Adrenal gland (tissue), 9 donors: ENCODE measurements at regions not wholly inside any gene's neighbourhood (a gene's known extent, or its start where the extent isn't known, plus 50 kb on each side); places are given as distances from the start of the nearest gene placed in this dataset.

Experiments
- DNase-seq, 7 donors: peaks; one replicate each; pipeline ENCODE4 v3.0.0-alpha.2; 2019 to 2020
- H3K27ac ChIP-seq, 5 donors: fragments of 200-600 bp; sonication (generic) in 4 of 5; 1 replicate in 3 of 5; 2 replicates in 2 of 5; pipeline versions ENCODE4 v1.5.1 to v1.8.0; 2016 to 2020; ENCODE audit warnings: mild to moderate bottlenecking in 1 of 5
- H3K27me3 ChIP-seq: fragments of 200-600 bp; 2 replicates; pipeline ENCODE4 v1.8.0; 2021
- H3K36me3 ChIP-seq, 2 donors: fragments of 200-600 bp; replicated peaks in 1 of 2; 1 replicate in 1 of 2; 2 replicates in 1 of 2; pipeline versions ENCODE4 v1.5.1 to v1.8.0; 2018 to 2022
- H3K4me1 ChIP-seq, 2 donors: fragments of 200-600 bp; replicated peaks in 1 of 2; 1 replicate in 1 of 2; 2 replicates in 1 of 2; pipeline versions ENCODE4 v1.5.1 to v1.8.0; 2018 to 2021
- H3K4me3 ChIP-seq, 4 donors: fragments of 200-600 bp; sonication (generic) in 3 of 4; one replicate each; pipeline ENCODE4 v1.5.1; 2016 to 2018
- H3K9me3 ChIP-seq, 3 donors: fragments of 200-600 bp; sonication (generic) in 1 of 3; replicated peaks in 1 of 3; 1 replicate in 2 of 3; 2 replicates in 1 of 3; pipeline versions ENCODE4 v1.5.1 to v1.8.0; 2016 to 2021
- POLR2A ChIP-seq, 2 donors: fragments of 450-650 bp; IDR thresholded peaks; one replicate each; pipeline ENCODE4 v1.6.1; 2017; ENCODE audit warnings: antibody characterized with exemption in 2 of 2, mild to moderate bottlenecking in 2 of 2, moderate library complexity in 1 of 2
- WGBS, 4 donors: extraction: QIAGEN DNeasy Blood & Tissue Kit in 2 of 4; methylation state at CpG; one replicate each; pipeline versions ENCODE4 v1.1.5 to v1.1.7; 2013 to 2017; 5-methylcytosine and 5-hydroxymethylcytosine counted together
- intact Hi-C, 2 donors: fragments of 100-400 bp; cut with DNase I; formaldehyde crosslinking; loops; one replicate each; pipeline versions ENCODE4 v1.14.1 to v1.15.0; 2022 to 2023
- TF ChIP-seq, protein P1 (sequence below), 6 experiments: fragments of 450-650 bp in 4 of 6; fragments of 200-600 bp in 2 of 6; sonication (generic) in 1 of 6; IDR thresholded peaks; 1 replicate in 5 of 6; 2 replicates in 1 of 6; pipeline versions ENCODE4 v1.5.1 to v1.8.0; 2016 to 2021; ENCODE audit warnings: antibody characterized with exemption in 6 of 6, mild to moderate bottlenecking in 2 of 6, moderate library complexity in 1 of 6
- donor health status: healthy with polysubstance abuse.
- donor health status: Bipolar disorder and iron deficiency.
- donor health status: DM: yes; HTN: yes; CAD: no.
- donor health status: DM: no; HTN: no; CAD: no.
- donor health status: DM: no; HTN: no; CAD: no.

DNA sequence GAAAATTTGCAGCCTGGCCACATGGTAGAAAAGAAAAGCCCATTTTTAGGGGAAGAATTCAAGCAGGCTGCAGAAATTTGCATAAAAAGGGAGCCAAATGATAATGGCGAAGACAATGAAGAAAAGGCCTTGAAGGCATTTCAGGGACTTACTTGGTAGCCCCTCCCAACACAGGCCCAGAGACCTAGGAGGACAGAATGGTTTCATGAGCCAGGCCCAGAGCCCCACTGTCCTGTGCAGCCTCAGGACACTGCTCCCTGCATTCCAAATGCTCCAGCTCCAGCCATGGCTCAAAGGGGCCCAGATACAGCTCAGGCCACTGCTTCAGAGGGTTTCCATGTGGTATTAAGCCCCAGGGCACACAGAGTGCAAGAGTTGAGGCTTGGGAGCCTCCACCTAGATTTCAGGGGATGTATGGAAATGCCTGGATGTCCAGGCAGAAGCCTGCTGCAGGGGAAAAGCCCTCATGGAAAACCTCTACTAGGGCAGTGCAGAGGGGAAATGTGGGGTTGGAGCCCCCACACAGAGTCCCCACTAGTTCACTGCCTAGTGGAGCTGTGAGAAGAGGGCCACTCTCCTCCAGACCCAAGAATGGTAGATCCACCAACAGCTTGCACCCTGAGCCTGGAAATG is 271.7 kb upstream of the KLF3 start:
- 94 to 100% (median 99%) methylated on average over 1 of the region's 1 CpG for WGBS, 4 donors
- no peak for TF ChIP-seq POLR2A (IDR thresholded peaks at IDR 0.05)
- TF ChIP-seq, protein P1, sequence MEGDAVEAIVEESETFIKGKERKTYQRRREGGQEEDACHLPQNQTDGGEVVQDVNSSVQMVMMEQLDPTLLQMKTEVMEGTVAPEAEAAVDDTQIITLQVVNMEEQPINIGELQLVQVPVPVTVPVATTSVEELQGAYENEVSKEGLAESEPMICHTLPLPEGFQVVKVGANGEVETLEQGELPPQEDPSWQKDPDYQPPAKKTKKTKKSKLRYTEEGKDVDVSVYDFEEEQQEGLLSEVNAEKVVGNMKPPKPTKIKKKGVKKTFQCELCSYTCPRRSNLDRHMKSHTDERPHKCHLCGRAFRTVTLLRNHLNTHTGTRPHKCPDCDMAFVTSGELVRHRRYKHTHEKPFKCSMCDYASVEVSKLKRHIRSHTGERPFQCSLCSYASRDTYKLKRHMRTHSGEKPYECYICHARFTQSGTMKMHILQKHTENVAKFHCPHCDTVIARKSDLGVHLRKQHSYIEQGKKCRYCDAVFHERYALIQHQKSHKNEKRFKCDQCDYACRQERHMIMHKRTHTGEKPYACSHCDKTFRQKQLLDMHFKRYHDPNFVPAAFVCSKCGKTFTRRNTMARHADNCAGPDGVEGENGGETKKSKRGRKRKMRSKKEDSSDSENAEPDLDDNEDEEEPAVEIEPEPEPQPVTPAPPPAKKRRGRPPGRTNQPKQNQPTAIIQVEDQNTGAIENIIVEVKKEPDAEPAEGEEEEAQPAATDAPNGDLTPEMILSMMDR (IDR thresholded peaks at IDR 0.05): no peak
- intact Hi-C loops: no loop called here
- Histone ChIP-seq H3K4me3 (no peak overlapping the region), H3K9me3 (no peaks in the 10 kb centered on the region), H3K27ac (no peak overlapping the region), H3K27me3 (no peaks in the 10 kb centered on the region), H3K36me3 (no peaks in the 10 kb centered on the region), H3K4me1 (peaks cover 4 to 20% of the 10 kb centered on the region in 2 donors)
- DNase-seq: no peak

DNA sequence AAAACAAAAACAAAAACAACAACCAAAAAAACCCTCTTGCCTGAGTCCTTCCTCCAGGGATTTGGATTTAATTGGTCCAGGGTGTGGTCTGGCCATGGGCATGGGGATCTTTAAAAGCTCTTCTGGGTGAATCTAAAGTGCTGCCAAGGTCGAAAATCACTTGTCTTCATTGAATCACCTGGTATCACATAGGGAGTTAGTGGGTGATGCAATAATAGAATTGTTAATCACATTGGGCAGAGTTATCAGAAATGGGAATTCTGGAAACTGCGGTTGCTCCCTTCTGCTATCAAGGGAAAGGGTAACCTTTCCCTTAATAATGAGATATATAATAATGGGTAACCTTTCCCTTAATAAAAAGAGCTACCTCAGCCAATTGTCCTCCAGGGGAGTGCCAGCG is 267.9 kb upstream of the KLF3 start:
- H3K36me3 ChIP-seq: no peaks in the 10 kb centered on the region
- H3K4me3 ChIP-seq: no peak overlapping the region
- TF ChIP-seq, protein P1 (IDR thresholded peaks at IDR 0.05): no peak
- no peak for TF ChIP-seq POLR2A (IDR thresholded peaks at IDR 0.05)
- no peaks in the 10 kb centered on the region for H3K9me3 ChIP-seq
- intact Hi-C loops: no loop called here
- H3K27me3 ChIP-seq: no peaks in the 10 kb centered on the region
- no peak for DNase-seq
- WGBS, 4 donors: 69 to 86% (median 81%) methylated on average over 3 of the region's 3 CpGs
- peaks cover 3 to 10% of the 10 kb centered on the region in 2 donors for H3K4me1 ChIP-seq
- H3K27ac ChIP-seq: no peak overlapping the region

DNA sequence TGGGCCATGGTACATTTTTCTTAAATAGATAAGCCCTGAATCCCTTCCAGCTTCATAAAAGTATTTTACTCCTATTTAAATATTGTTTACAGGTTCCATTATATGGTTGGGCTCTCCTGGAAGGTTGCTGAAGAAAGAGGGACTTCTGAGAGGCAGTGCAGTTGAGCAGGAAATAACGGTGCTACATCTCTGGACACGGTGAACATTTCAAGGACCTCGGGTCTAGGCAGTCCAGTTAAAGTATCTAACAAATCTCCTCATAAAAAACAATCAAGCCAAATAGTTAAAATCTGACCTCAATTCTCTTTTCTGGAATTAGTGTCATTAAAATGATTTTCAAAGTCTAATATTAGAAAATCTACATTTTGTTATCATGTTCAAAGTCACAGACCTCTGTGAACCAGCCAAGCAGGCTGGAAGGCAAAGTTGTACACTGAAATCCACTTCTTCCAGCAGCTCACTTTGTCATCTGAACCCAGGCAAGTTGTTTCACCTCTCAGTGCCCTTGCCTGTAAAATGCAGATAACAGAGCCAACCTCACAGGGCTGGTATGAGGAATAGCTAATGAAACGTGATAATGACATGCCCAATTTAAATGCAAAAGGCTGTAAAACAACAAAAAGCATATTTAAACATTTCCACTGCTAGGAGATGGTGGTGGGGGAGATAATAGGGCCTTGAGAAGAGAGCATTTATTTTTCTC is 267.0 kb upstream of the KLF3 start:
- peaks cover 3 to 10% of the 10 kb centered on the region in 2 donors for H3K4me1 ChIP-seq
- intact Hi-C loops: no loop called here

DNA sequence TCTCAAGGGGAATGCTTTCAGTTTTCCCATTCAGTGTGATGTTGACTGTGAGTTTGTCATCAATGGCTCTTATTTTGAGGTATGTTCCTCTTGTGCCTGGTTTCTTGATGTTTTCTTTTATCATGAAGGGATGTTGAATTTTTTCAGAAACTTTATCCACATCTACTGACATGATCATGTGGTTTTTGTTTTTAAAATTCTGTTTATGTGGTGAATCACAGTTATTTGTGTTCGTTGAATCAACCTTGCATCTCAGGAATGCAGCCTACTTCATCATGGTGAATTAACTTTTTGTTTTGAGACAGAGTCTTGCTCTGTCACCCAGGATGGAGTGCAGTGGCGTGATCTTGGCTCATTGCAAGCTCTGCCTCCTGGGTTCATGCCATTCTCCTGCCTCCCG is 263.1 kb upstream of the KLF3 start:
- H3K9me3 ChIP-seq: no peaks in the 10 kb centered on the region
- intact Hi-C loops: no loop called here
- TF ChIP-seq POLR2A (IDR thresholded peaks at IDR 0.05): no peak
- TF ChIP-seq, protein P1 (IDR thresholded peaks at IDR 0.05): no peak
- DNase-seq: no peak
- H3K27me3 ChIP-seq: no peaks in the 10 kb centered on the region
- peaks cover 3 to 10% of the 10 kb centered on the region in 2 donors for H3K4me1 ChIP-seq
- H3K27ac ChIP-seq: no peak overlapping the region
- H3K36me3 ChIP-seq: no peaks in the 10 kb centered on the region
- H3K4me3 ChIP-seq: no peak overlapping the region
- 81 to 85% (median 83%) methylated on average over 3 of the region's 3 CpGs for WGBS, 4 donors

More for the DNA sequence above, 267.0 kb upstream of the KLF3 start:
- H3K4me3 ChIP-seq: no peak overlapping the region
- H3K9me3 ChIP-seq: no peaks in the 10 kb centered on the region
- no peak overlapping the region for H3K27ac ChIP-seq
- peak in 4 of 7 donors; percentile 30 to 50 (median 36) for DNase-seq
- no peaks in the 10 kb centered on the region for H3K36me3 ChIP-seq
- 27 to 37% (median 31%) methylated on average over 4 of the region's 4 CpGs for WGBS, 4 donors
- no peak for TF ChIP-seq POLR2A (IDR thresholded peaks at IDR 0.05)
- TF ChIP-seq, protein P1 (IDR thresholded peaks at IDR 0.05): no peak
- no peaks in the 10 kb centered on the region for H3K27me3 ChIP-seq
